HG02623 (cell line): ENCODE measurements at regions not wholly inside any gene's neighbourhood (a gene's known extent, or its start where the extent isn't known, plus 50 kb on each side); places are given as distances from the start of the nearest gene placed in this dataset.

ENCODE experiments used
- ATAC-seq: cut with Tn5 transposase; IDR thresholded peaks from one replicate; pipeline ENCODE4 v1.9.1; 2021; ENCODE audit warnings: moderate library complexity; ENCODE audit not compliant: unreplicated experiment

DNA sequence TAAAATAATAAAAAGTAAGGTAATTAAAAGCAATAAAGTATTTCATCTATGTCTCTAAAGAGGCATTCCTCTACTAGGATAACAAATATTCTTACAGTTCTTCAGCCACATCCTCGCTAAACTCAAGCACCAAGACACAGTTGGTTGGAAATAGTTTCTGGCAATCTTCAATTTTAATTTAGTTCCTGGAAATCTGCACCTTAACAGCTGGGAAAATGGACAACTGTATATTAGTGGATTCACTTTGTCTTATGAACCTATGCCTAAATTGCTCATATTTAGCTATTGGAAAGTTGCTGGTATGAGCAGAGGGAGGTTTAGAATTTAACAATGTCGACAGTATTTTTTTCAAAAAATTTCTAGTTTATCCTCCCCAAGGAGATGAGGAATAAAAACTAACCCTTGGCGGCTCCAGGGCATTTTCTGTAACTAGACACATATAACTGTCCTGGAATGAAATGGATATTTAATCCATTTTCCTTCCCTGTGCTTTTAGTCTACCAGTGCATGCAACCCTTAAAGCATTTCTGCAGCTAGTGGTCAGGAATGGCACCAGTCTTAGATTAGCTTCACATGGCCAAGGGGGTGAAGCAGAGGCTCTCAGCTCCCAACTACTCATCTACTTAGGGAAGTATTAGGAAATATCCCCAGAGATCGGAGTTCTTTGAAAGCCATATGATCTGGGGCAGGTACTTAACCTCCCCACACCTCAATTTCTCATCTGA is 290.0 kb upstream of the THBS1 start:
- ATAC-seq = no peak

DNA sequence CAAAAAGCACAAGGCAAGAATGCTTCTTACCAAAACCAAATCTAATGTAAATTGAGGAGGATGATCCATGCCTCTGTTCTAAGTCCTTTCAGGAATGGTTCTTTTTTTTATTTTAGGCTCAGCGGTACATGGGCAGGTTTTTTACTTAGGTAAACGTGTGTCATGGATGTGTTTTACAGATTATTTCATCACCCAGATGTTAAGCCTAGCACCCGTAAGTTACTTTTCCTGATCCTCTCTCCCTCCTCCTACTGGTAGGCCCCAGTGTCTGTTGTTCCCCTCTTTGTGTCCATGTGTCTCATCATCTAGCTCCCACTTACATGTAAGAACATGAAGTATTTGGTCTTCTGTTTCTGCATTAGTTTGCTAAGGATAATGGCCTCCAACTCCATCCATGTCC is 289.2 kb upstream of the THBS1 start:
- no peak for ATAC-seq

DNA sequence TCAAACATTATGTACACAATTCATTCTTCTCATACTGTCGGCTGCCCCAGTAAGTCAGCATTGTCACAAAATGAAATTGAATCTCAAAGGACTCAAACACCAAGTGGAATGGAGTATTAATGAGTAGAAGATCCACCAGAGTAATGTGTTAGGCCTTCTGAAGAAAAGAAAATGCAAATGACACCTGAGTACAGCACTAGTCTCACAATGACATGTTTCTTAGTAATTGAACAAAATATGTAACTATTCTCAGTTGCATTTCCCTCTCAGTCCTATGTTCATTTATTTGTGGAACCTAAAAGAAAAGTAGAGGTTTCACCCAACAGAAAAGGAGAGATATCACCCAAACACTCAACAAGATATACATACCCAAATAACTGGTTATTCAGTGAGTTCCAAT is 283.9 kb upstream of the THBS1 start:
- no peak for ATAC-seq

DNA sequence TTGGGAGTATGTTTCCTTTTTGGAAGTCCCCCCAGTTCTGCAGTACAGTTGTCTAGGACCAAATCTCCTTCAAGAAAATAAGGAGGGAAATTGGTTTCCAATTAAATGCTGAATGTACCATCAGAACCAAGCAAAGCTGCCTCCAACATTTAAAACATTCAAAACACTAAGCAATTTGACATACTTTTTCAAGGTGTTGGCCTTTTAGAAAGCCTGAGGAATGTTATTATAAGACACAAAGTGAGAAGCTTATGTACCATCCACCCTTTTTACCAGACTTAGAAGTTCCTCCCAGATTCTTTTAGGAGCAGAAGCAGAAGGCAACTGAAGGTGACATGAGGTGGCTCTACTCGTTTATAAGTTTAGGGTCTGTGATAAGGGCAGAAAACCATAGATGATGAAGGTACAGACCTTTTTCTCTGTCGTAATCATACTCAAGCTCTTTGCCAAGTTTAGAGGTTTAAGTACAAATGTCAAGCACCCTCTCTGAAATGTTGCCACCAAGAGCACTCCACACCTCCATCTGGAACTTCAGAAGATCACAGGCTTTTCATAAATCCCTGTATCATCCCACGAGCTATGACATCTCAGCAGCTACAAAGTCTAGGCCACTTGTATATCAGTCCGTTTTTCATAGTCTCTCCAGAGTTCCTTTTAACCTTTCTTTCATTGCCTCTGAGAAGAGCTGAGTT is 282.5 kb upstream of the THBS1 start:
- ATAC-seq = no peak

DNA sequence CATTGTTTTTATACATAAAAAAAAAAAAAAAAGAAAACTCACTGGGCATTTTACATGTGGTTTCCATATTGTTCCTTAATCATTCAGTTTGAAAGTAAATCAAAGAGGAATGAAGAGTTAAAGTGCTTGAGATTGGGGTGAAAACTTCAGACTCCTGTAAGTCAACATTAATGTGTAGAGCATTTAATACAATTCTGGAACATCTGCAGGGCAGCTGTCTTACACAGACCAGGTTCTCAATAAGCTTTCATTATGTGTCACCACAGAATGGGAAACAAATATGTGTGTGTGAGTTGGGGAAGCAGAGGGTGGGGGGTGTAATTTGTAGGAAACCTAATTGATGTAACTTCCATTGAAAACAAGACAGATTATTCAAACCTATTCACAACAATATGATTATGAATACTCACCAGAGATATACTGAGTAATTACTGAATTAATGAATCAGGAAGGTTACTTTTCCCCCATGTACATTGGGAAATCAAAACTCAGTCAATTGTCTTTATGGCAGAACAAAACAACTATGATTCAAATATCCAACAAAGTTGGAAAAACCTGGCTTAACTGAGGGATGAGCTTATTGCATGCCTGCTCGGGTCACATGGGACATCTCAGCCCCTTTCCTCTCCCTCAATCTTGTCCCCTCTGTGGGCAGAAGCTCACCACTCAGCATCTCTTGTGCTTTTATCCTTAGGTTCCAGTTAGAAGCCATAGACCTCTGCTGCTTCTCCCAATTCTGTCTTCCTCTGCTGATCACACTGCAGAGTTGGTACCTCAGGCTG is 281.2 kb upstream of the THBS1 start:
- ATAC-seq = no peak

DNA sequence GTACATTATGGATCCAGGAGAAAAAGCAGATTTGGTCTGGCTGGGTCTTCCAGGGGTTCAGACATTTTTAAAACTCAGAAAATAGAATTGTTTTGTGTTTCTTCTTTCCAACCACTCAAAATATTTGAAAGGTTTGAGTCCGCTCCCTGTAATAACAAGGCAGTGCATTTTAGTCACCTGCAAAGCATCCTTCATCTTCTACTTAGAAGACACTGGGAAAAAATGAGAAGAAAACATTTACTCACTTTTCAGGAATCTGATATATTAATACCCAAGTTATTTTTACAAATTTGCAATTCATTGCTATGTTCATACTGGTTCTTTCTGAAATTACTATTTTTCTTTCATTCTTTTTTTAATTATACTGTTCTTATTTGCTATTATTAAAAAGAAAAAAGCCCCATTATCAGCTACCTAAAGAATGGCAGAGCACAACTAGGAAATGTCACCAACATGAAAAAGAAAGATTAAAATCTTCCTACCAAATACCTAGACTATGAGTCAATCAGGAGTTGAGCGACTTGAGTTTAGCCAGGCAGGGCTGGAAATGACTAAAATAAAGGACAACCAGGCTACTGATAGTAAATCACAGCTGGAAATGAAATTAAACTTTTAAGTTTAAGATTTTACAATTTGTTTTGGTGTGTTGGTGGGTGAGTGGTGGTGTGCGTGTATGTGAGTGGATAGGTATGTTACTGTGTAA is 280.3 kb upstream of the THBS1 start:
- no peak for ATAC-seq

DNA sequence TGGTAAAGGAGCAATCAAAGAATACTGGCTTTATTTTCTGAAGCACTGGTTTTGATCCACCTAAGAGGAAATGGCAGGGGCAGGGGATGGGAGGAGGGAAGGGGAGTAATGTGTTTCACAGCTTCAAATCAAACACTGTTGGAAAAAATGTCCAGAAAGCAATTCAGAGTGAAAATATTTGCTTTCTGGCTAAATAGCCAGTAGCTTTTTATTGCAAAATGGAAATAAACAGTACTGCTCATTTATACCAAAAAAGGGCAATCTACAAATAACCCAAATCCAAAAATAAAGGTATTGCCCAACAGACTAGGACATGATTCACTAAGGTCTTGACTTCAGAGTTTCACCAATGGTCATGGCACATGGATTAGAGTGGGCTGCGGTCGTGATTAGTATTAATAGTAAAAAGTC is 279.3 kb upstream of the THBS1 start:
- ATAC-seq = no peak

DNA sequence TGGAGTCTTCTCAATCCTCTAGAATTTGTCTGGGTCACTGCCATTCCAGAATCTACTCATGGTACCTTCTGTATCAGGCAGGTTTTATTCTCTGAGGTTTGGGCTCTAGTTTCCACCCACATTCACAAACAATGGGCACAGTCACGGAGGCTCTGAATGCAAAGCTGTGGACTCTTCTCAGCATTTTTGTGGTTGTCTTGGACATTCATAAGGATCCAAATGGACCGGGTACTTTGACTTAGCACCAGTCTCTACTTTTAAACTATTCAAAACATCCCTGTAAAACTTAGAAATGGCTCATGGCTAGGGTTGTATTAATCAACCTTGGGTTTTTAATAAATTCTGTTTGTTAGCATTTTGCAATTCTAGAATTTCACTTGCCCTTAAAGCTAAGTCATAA is 277.9 kb upstream of the THBS1 start:
- ATAC-seq = no peak

DNA sequence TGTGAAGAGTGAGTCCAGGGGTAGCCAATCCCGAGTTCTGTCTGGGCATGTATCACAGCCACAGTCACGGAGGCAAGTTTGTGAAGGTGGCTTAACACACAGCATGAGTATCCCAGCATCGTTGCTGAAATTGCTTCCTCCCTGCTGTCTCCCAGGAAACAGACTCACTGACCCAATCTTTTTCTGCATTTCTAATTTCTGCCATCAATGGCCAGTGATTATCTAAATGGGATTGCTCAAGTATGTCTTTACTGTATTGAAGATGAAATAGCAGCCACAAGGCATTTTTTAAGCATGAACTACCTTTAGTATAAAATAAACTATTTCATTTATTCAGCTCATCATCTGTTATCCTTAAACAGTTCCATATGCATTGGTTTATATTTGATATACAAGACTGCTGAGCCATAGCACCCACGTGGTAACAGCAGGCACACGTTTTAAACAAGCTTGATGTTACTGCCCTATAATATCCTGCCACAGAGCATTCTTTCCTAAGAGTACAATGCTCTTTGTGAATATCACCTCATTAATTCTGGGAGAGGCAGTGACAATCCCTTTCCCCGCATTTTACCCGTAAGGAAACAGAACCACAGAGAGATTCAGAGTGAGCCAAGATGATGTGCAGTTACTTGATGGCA is 276.6 kb upstream of the THBS1 start:
- ATAC-seq = no peak

DNA sequence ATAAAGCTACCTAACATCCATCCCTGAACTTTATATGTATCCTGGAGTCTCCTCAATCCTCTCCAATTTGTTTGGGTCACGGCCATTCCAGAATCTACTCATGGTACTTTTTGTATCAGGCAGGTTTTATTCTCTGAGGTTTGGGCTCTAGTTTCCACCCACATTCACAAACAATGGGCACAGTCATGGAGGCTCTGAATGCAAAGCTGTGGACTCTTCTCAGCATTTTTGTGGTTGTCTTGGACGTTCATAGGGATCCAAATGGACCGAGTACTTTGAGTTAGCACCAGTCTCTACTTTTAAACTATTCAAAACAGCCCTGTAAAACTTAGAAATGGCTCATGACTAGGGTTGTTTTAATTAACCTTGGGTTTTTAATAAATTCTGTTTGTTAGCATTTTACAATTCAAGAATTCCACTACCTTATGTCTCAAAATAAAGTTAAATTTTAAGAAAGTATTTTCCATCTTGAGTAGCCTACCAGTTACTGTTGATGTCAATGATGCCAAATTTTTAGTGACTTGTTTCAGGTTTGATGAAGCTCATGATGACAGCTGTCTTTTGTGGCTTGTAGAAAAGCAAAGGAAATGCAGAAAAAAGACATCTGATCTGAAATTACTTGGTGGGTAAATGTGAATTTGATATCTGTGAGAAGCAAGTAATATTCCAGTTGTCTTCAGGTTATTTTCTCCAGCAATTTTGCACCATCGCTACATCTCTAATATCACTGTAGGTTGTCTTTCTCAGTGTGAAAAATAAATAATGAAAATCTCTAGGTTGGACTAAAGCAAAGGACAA is 275.7 kb upstream of the THBS1 start:
- no peak for ATAC-seq

DNA sequence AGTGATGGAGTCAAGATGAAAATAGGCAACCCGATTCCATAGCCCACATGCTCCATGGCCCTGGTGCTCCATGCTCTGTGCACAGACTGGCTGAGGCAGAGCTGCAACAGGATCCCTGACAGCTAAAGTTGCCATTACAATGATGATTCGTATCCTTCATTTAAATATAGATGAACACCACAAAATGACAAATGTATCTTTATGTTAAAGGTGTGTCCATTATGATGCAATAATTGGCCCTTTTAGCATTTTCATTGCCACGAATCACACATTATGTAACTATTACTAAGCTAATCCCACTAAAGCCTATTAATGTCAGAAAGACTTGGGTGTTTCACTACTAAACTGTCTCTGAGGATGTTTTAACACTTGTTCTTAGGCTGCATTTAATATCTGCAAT is 270.2 kb upstream of the THBS1 start:
- no peak for ATAC-seq

DNA sequence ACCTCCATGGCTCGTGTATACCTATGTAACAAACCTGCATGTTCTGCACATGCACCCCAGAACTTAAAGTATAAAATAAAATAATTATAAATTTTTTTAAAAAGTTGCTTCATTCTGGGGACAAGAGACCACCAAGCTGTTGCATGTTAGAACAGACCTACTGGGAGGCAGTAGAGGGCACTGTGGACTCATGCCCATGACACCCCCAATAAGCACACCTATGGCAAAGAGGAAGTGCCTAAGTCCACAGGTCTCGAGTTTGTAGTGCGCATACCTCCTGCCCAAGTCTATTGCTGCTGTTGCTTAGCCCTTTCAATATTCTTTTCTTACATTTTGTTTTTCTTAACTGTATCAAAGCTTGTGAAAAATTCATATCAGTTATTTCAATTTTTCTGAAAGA is 267.9 kb upstream of the THBS1 start:
- ATAC-seq = no peak

DNA sequence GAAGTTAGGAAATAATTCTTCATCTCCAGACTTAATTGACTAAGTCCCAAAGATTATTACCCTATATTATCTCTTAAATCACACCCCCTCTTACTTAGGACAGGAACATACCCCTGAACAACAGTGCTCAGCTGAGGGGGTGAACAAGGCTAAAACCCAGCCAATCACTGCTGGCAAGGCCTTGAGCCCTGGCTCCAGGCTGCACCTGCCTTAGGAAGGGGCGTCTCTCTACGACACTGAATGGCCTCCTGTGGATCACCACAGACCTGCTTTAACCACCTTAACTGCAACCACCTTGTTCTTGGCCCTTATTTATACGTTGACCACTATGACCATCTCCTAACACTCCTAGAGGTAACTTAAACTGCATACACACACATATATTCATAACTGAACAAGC is 267.4 kb upstream of the THBS1 start:
- no peak for ATAC-seq

DNA sequence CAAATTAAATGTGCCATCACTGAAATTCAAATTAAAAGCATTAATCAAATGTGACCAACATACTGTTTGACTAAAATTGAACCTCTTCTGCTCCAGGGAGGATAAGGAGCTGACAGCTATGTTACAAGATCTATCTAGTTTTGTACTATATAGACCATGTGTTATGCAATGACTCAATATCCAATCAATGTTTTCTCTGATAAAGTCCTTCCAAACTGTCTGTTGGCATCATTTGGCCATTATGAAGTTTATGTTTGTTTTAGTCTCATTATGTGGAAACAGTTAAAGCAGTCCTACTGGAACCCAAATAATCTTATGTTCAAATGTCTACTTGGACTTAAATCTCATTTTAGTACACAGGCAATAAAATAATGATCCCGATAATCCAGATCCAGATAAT is 267.0 kb upstream of the THBS1 start:
- ATAC-seq = no peak

DNA sequence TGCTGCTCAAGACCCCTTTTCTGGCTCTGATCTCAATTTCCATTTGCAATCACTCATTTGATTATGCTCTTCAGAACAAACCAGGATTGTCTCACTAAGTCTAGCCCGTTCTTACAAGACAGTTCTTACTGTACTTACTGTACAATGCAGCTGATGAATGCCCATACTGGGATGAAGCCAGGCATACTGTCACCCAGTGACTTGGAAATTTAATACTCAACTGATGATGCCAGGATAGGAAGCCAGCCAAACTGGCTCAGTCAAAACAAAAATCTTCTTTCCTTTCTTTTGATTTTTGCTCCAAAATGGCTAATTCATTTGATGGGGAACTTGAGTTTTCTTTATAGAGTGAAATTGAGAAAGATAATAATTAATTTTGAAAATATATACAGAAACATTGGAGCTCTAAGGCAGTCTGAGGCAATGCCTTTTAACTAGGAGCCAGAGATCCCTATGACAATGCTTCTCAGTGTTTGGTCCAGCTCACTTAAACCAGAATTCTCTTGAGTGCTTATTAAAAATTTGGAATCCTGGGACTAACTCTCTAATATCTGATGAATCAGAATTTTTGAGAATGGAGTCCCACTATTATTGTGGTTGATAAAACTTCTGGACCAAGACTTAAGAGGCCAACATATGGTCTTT is 265.6 kb upstream of the THBS1 start:
- no peak for ATAC-seq

DNA sequence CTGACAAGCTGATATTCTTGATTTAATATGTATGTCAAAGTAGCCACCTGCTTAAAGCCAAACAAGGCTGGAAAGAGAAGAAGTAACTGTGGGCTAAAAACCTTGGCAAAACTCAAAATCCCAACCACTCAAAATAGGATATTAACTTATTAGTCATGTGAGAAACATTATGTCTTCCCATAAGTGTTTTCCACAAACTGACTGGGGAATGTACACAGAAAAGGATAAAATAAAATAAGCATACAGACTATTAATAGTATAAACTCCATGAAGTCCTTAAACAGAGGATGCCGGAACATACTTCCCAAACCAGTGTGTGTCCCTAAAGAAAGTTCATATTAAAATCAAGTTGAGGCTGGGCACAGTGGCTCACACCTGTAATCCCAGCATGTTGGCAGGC is 263.7 kb upstream of the THBS1 start:
- ATAC-seq = no peak

DNA sequence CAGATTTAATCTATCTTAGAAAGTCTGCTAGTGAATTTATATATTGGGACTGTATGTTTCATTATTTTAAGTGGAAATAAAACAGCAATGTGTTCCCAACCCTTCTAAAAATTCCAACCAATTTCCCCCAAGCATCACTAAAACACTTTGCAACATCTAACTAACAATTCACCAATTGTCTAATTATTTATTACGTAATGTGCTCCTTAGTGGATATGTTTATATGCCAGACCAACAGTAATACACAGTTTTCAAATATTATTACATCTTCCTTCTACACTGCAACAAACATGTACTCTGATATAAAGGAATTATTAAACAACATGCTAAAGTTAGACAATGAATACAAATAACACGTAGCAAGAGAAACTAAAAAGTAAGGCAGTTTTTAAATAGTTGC is 262.6 kb upstream of the THBS1 start:
- ATAC-seq = no peak

DNA sequence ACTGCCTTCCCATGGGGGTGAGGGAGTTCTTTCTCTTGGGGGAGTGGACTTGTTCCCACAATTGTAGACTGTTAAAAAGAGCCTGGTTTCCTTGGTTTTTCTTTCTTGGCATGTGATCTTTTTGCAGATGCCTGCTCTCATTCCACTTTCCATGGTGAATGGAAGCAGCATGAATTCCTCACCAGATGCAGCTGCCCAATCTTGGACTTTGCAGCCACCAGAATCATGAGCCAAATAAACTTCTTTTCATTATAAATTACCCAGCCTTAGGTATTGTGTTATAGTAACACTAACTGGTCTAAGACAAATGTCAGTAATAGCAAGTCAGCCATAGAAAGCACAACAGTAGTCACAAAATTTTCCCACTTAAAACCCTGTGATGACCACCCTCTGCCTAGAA is 260.5 kb upstream of the THBS1 start:
- no peak for ATAC-seq

DNA sequence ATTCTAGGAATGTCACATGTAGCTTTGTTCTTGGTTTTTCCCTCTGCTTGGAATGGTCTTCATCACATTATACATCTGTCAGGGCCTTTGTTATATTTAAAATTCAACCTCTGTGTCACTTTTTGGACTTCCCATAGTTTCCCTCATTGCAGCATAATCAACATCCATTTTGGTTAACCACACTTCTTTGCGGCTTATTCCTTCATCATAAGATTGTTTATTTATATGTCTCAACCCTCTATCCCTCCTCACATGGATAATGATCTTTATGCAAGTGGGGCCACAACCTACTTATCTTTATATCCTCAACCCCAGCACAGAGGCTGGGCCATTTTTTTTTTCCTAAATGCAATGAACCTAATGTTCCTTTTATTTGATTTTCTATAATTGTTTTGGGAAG is 260.0 kb upstream of the THBS1 start:
- ATAC-seq = no peak

DNA sequence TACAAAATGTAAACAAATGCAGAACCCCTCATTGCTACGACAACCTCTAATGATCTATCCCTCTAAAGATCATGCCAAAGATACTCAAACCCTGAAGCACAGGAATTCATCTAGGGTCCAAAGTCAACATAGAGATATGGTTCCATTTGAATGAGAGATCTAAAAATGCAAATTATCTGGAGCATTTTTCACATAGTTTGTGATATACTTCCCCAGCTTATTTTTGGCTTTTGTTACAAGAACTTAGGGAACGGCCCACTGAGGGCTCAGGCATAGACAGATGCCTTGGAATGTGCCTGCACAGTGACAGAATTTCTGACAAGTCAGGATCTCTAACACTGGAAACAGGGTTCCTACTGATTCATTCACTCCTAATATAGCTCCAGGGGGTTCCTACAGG is 258.9 kb upstream of the THBS1 start:
- ATAC-seq = no peak
